LNCaP clone FGC (cell line): ENCODE measurements at regions not wholly inside any gene's neighbourhood (a gene's known extent, or its start where the extent isn't known, plus 50 kb on each side); places are given as distances from the start of the nearest gene placed in this dataset.

Source experiments
- DNase-seq: peaks from one replicate; pipeline ENCODE4 v3.0.0-alpha.2; 2011; ENCODE audit warnings: low read depth
- H3K4me3 ChIP-seq: 2 replicates; pipeline ENCODE4 v1.5.1; 2011; ENCODE audit warnings: mild to moderate bottlenecking, low read depth, low read length, control low read depth
- CTCF ChIP-seq: IDR thresholded peaks from 2 replicates; pipeline ENCODE4 v1.5.1; 2012; ENCODE audit warnings: mild to moderate bottlenecking; ENCODE audit not compliant: control insufficient read depth, insufficient read depth; ENCODE audit errors: extremely low read depth

GRCh38 chr15:58260725-58261267 lies 122.6 kb downstream of the AQP9 start:
- no peak overlapping the region for H3K4me3 ChIP-seq
- no peak for TF ChIP-seq CTCF
- no peak for DNase-seq

GRCh38 chr15:58261368-58261767 lies 123.2 kb downstream of the AQP9 start:
- DNase-seq, result no peak
- H3K4me3 ChIP-seq, result no peak overlapping the region
- no peak for TF ChIP-seq CTCF

- DNase-seq, result no peak
- no peak for TF ChIP-seq CTCF
- no peak overlapping the region for H3K4me3 ChIP-seq
These were observed 126.1 kb downstream of the AQP9 start for GRCh38 chr15:58264053-58264971.

- H3K4me3 ChIP-seq, result no peak overlapping the region
- DNase-seq, result no peak
- TF ChIP-seq CTCF, result no peak
These were observed 128.9 kb downstream of the AQP9 start for GRCh38 chr15:58267051-58267450.

GRCh38 chr15:58268746-58269267 lies 130.6 kb downstream of the AQP9 start:
- DNase-seq, result no peak
- no peak overlapping the region for H3K4me3 ChIP-seq
- TF ChIP-seq CTCF, result no peak

GRCh38 chr15:58269455-58270414 lies 131.6 kb downstream of the AQP9 start:
- peak; percentile 45 for DNase-seq
- peak; percentile 82 for TF ChIP-seq CTCF
- H3K4me3 ChIP-seq, result no peak overlapping the region
